ENCODE measurements at regions not wholly inside any gene's neighbourhood (a gene's known extent, or its start where the extent isn't known, plus 50 kb on each side); places are given as distances from the start of the nearest gene placed in this dataset.

DNA sequence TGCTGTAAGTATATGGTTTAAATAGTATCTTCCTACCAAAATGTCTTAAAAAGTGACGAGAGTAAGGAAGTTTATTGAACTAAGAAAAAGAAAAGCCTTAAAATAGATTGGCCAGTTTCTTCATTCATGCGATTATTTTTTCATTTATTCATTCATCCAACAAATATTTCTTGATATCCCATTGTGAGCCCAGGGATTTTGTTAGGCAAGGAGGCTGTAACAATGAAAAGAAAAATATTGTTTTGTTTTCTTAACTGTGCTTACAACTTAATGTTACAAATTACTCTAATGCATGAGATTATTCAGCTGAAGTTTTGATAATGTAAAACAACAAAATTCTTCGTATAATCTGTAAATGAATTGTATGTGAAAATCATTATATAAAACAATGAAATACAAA is 882.0 kb downstream of the LTN1 start:
- TF ChIP-seq NFE2L1 (CRISPR knock-in tag; IDR thresholded peaks at IDR 0.05) (no peak), ETV6 (CRISPR knock-in tag; IDR thresholded peaks at IDR 0.05) (no peak), EMX1 (CRISPR knock-in tag; IDR thresholded peaks at IDR 0.05) (no peak)
- TF ChIP-seq, protein P1, sequence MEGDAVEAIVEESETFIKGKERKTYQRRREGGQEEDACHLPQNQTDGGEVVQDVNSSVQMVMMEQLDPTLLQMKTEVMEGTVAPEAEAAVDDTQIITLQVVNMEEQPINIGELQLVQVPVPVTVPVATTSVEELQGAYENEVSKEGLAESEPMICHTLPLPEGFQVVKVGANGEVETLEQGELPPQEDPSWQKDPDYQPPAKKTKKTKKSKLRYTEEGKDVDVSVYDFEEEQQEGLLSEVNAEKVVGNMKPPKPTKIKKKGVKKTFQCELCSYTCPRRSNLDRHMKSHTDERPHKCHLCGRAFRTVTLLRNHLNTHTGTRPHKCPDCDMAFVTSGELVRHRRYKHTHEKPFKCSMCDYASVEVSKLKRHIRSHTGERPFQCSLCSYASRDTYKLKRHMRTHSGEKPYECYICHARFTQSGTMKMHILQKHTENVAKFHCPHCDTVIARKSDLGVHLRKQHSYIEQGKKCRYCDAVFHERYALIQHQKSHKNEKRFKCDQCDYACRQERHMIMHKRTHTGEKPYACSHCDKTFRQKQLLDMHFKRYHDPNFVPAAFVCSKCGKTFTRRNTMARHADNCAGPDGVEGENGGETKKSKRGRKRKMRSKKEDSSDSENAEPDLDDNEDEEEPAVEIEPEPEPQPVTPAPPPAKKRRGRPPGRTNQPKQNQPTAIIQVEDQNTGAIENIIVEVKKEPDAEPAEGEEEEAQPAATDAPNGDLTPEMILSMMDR (IDR thresholded peaks at IDR 0.05), result no peak
- TF ChIP-seq, protein P2, sequence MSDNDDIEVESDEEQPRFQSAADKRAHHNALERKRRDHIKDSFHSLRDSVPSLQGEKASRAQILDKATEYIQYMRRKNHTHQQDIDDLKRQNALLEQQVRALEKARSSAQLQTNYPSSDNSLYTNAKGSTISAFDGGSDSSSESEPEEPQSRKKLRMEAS (CRISPR knock-in tag; IDR thresholded peaks at IDR 0.05), result no peak
- TF ChIP-seq, protein P3, sequence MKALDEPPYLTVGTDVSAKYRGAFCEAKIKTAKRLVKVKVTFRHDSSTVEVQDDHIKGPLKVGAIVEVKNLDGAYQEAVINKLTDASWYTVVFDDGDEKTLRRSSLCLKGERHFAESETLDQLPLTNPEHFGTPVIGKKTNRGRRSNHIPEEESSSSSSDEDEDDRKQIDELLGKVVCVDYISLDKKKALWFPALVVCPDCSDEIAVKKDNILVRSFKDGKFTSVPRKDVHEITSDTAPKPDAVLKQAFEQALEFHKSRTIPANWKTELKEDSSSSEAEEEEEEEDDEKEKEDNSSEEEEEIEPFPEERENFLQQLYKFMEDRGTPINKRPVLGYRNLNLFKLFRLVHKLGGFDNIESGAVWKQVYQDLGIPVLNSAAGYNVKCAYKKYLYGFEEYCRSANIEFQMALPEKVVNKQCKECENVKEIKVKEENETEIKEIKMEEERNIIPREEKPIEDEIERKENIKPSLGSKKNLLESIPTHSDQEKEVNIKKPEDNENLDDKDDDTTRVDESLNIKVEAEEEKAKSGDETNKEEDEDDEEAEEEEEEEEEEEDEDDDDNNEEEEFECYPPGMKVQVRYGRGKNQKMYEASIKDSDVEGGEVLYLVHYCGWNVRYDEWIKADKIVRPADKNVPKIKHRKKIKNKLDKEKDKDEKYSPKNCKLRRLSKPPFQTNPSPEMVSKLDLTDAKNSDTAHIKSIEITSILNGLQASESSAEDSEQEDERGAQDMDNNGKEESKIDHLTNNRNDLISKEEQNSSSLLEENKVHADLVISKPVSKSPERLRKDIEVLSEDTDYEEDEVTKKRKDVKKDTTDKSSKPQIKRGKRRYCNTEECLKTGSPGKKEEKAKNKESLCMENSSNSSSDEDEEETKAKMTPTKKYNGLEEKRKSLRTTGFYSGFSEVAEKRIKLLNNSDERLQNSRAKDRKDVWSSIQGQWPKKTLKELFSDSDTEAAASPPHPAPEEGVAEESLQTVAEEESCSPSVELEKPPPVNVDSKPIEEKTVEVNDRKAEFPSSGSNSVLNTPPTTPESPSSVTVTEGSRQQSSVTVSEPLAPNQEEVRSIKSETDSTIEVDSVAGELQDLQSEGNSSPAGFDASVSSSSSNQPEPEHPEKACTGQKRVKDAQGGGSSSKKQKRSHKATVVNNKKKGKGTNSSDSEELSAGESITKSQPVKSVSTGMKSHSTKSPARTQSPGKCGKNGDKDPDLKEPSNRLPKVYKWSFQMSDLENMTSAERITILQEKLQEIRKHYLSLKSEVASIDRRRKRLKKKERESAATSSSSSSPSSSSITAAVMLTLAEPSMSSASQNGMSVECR (CRISPR knock-in tag; IDR thresholded peaks at IDR 0.05; ENCODE audit: borderline replicate concordance), result no peak
- TF ChIP-seq, protein P4, sequence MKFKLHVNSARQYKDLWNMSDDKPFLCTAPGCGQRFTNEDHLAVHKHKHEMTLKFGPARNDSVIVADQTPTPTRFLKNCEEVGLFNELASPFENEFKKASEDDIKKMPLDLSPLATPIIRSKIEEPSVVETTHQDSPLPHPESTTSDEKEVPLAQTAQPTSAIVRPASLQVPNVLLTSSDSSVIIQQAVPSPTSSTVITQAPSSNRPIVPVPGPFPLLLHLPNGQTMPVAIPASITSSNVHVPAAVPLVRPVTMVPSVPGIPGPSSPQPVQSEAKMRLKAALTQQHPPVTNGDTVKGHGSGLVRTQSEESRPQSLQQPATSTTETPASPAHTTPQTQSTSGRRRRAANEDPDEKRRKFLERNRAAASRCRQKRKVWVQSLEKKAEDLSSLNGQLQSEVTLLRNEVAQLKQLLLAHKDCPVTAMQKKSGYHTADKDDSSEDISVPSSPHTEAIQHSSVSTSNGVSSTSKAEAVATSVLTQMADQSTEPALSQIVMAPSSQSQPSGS (CRISPR knock-in tag; IDR thresholded peaks at IDR 0.05; ENCODE audit: borderline replicate concordance, low read depth), result no peak
- TF ChIP-seq, protein P5, sequence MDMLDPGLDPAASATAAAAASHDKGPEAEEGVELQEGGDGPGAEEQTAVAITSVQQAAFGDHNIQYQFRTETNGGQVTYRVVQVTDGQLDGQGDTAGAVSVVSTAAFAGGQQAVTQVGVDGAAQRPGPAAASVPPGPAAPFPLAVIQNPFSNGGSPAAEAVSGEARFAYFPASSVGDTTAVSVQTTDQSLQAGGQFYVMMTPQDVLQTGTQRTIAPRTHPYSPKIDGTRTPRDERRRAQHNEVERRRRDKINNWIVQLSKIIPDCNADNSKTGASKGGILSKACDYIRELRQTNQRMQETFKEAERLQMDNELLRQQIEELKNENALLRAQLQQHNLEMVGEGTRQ (CRISPR knock-in tag; IDR thresholded peaks at IDR 0.05), result no peak
